ENCODE measurements at regions not wholly inside any gene's neighbourhood (a gene's known extent, or its start where the extent isn't known, plus 50 kb on each side); places are given as distances from the start of the nearest gene placed in this dataset.
"Not testable (repeated sequence)": the region's sequence is repeated elsewhere in the genome, so short reads cannot be mapped to it uniquely, and the experiment has no call there.

GRCh38 chr7:76862241-76862640 is 169.9 kb downstream of the SPDYE17 start:
- H3K4me3 Mint-ChIP-seq; DNase-seq; H3K27ac Mint-ChIP-seq; H3K27me3 Mint-ChIP-seq (ENCODE audit: low read depth); POLR2A ChIA-PET; H3K36me3 Mint-ChIP-seq (ENCODE audit: low read depth); CTCF ChIA-PET; H3K9me3 Mint-ChIP-seq (ENCODE audit: insufficient read depth); ATAC-seq; H3K4me1 Mint-ChIP-seq (ENCODE audit: low read depth): not testable (repeated sequence)

DNA sequence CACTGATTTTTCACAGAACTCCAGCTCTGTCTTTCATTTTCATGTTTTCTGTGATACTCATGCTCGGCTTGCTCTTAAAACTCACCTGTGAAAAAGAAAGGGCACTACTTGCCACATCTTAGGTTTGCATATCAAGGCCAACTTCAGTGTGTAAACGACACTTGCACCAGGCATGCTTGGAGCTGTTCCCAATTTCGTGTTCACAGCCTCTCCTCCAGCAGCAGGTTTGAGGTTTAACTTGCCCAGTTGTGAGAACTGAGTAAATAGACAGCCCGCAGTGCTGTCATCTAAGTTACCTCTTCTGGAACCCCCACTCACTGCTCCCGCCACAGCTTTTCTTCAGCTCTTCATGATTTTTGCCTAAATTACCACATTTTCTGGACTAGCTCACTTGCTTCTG is 172.2 kb downstream of the SPDYE17 start:
- H3K4me1 Mint-ChIP-seq (ENCODE audit: low read depth); H3K36me3 Mint-ChIP-seq (ENCODE audit: low read depth); H3K27ac Mint-ChIP-seq; POLR2A ChIA-PET; CTCF ChIA-PET; DNase-seq; H3K4me3 Mint-ChIP-seq; H3K27me3 Mint-ChIP-seq (ENCODE audit: low read depth); ATAC-seq; H3K9me3 Mint-ChIP-seq (ENCODE audit: insufficient read depth): not testable (repeated sequence)

- ATAC-seq; CTCF ChIA-PET; H3K27me3 Mint-ChIP-seq (ENCODE audit: low read depth); H3K9me3 Mint-ChIP-seq (ENCODE audit: insufficient read depth); DNase-seq; POLR2A ChIA-PET; H3K4me3 Mint-ChIP-seq; H3K36me3 Mint-ChIP-seq (ENCODE audit: low read depth); H3K27ac Mint-ChIP-seq; H3K4me1 Mint-ChIP-seq (ENCODE audit: low read depth): not testable (repeated sequence)
These were observed 177.5 kb downstream of the SPDYE17 start for GRCh38 chr7:76854631-76855030.

GRCh38 chr7:76852787-76853584 is 179.2 kb downstream of the SPDYE17 start:
- H3K36me3 Mint-ChIP-seq (ENCODE audit: low read depth); H3K9me3 Mint-ChIP-seq (ENCODE audit: insufficient read depth); CTCF ChIA-PET; H3K4me3 Mint-ChIP-seq; DNase-seq; H3K27ac Mint-ChIP-seq; ATAC-seq; H3K4me1 Mint-ChIP-seq (ENCODE audit: low read depth); H3K27me3 Mint-ChIP-seq (ENCODE audit: low read depth); POLR2A ChIA-PET: not testable (repeated sequence)

DNA sequence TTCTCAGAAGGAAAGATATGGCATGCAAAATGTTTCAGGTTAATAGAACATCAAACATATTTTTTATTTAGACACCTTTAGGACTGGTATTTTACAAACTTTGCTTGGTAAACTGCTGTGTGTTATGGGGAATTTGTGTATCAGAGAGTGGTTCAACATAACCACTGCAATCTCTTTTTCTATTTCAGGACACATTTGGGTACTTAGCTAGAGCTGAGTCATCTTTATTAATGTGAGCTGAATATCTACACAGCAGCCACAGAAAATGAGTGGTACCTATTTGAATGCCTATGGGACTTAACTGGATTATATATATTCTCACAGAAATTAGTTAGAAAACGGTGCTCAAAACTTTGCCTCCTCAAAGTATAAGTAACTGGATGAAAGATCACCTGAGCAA is 179.8 kb downstream of the SPDYE17 start:
- CTCF ChIA-PET; H3K4me1 Mint-ChIP-seq (ENCODE audit: low read depth): not testable (repeated sequence)

DNA sequence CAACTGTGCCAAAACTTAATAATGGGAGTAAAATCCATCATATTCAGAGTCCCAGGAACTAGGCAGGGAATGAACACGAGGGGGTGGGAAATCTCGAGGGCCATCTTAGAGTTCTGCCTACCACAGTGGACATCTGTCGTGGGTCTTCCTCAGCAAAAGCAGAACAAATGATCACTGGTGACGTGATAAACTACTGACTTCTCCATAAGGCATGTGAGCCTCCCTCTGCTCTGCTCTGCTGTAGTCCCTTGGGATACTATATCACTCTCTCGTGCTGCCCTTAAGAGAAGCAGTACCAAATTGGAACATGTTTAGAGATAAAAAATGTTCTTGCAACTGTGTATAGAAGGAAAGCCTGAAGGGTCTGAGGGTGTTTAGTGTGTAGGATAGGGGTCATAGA is 180.5 kb downstream of the SPDYE17 start:
- CTCF ChIA-PET; H3K4me3 Mint-ChIP-seq; DNase-seq; H3K36me3 Mint-ChIP-seq (ENCODE audit: low read depth); H3K9me3 Mint-ChIP-seq (ENCODE audit: insufficient read depth); H3K27me3 Mint-ChIP-seq (ENCODE audit: low read depth); POLR2A ChIA-PET; H3K27ac Mint-ChIP-seq; ATAC-seq; H3K4me1 Mint-ChIP-seq (ENCODE audit: low read depth): not testable (repeated sequence)

More for the DNA sequence above, 179.8 kb downstream of the SPDYE17 start:
- DNase-seq; H3K9me3 Mint-ChIP-seq (ENCODE audit: insufficient read depth); POLR2A ChIA-PET; H3K36me3 Mint-ChIP-seq (ENCODE audit: low read depth); H3K27me3 Mint-ChIP-seq (ENCODE audit: low read depth); H3K4me3 Mint-ChIP-seq; H3K27ac Mint-ChIP-seq; ATAC-seq: not testable (repeated sequence)

DNA sequence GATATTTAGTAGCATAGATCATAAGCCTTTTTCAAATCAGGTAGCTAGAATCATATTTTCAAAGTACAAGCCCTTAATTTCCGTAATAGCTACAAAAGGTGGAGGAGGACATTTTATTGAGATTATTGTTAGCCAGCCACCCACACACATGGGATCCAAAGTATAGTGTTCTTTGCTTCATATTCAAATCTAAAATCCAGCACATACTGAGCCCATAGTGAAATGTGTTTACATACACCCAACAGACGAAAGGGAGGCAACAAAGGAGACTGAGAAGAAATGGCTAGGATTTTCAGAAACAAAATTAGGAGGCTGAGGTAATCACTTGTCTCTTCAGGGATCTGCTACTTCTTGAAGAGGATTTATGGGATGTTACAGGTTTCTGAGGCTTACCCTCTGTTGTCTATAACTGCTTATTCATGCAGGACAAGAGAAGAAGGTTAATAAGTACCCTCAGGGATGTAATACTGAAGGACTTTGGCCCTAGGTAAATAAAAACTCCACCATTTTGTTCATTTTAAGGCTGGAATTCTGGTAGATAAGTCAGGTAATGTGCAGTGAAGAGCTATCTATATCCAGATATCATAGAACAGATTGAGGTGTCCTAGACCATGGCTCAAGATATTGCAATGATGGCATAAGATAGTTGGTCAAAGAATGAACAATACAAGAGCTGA is 182.1 kb downstream of the SPDYE17 start:
- CTCF ChIA-PET; DNase-seq; POLR2A ChIA-PET; H3K27me3 Mint-ChIP-seq (ENCODE audit: low read depth); H3K9me3 Mint-ChIP-seq (ENCODE audit: insufficient read depth); H3K36me3 Mint-ChIP-seq (ENCODE audit: low read depth); H3K4me3 Mint-ChIP-seq; H3K27ac Mint-ChIP-seq; ATAC-seq; H3K4me1 Mint-ChIP-seq (ENCODE audit: low read depth): not testable (repeated sequence)

GRCh38 chr7:76839879-76840278 is 192.3 kb downstream of the SPDYE17 start:
- peaks cover 11% of the 10 kb centered on the region for H3K9me3 Mint-ChIP-seq (ENCODE audit: insufficient read depth)

DNA sequence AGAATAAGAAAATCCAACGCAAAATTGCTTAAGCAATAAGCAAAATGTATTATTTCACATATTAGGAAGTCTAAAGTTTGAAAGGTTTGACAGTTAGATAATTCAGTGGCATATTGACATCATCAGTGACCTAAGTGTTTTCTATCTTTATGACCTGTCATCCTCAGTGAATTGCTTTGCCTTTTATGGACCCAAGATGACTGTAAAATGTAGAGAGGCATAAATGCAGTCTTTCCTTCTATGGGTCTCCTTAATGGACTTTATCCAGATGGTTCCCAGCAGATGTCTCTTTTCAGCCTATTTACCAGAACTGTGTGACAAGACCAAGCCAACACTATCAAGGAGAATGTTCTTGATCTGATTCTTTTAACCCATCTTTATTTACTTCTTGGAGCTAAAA is 192.9 kb downstream of the SPDYE17 start:
- H3K27me3 Mint-ChIP-seq (ENCODE audit: low read depth); CTCF ChIA-PET; POLR2A ChIA-PET; DNase-seq; ATAC-seq; H3K27ac Mint-ChIP-seq; H3K4me1 Mint-ChIP-seq (ENCODE audit: low read depth); H3K4me3 Mint-ChIP-seq; H3K36me3 Mint-ChIP-seq (ENCODE audit: low read depth): not testable (repeated sequence)
- H3K9me3 Mint-ChIP-seq (ENCODE audit: insufficient read depth), result peaks cover 11% of the 10 kb centered on the region

More at GRCh38 chr7:76839879-76840278, 192.3 kb downstream of the SPDYE17 start:
- H3K36me3 Mint-ChIP-seq (ENCODE audit: low read depth); H3K27me3 Mint-ChIP-seq (ENCODE audit: low read depth); H3K27ac Mint-ChIP-seq; H3K4me1 Mint-ChIP-seq (ENCODE audit: low read depth); CTCF ChIA-PET; DNase-seq; POLR2A ChIA-PET; H3K4me3 Mint-ChIP-seq; ATAC-seq: not testable (repeated sequence)

GRCh38 chr7:76838357-76838756 is 193.8 kb downstream of the SPDYE17 start:
- POLR2A ChIA-PET; H3K36me3 Mint-ChIP-seq (ENCODE audit: low read depth); H3K27me3 Mint-ChIP-seq (ENCODE audit: low read depth); H3K27ac Mint-ChIP-seq; DNase-seq; H3K4me3 Mint-ChIP-seq; CTCF ChIA-PET; H3K4me1 Mint-ChIP-seq (ENCODE audit: low read depth); ATAC-seq: not testable (repeated sequence)
- H3K9me3 Mint-ChIP-seq (ENCODE audit: insufficient read depth), result peaks cover 11% of the 10 kb centered on the region

DNA sequence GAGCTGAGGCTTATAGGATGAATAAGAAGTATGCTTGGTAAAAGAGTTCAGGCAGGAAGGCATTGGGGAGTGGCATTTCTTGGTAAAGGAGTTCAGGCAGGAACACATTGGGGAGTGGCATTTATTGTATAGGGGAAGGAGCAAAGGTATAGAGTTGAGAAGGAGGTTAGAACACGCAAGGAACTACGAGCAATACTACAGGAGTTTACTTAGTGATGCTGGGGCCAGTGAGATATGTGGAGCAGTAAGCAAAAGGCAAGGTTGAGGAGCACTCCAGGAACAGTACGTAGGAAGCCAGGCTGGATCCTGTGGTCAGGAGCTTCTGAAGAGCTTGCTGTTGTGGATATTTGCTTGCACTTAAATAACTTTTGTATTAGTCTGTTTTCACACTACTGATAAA is 202.2 kb upstream of the POMZP3 start:
- H3K27ac Mint-ChIP-seq; DNase-seq; H3K4me1 Mint-ChIP-seq (ENCODE audit: low read depth); ATAC-seq; CTCF ChIA-PET; H3K27me3 Mint-ChIP-seq (ENCODE audit: low read depth); H3K36me3 Mint-ChIP-seq (ENCODE audit: low read depth); H3K9me3 Mint-ChIP-seq (ENCODE audit: insufficient read depth); H3K4me3 Mint-ChIP-seq; POLR2A ChIA-PET: not testable (repeated sequence)

DNA sequence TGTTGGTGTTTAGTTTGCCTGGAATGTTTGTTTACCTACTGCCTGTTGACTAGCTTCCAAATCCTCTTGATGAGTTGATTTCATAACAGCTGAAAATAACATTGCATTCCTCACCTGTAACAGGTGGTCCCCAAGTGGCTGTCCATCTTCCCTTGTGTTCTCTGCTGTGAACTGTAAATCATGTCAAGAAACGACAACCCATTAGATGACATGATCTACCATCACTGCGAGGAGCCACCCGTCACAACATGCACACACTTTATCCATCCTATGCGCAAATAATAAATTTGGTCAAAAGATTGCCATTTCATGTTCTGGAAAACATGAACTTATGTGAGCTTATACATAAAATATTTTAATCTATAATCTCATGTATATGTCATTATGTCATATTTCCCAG is 199.1 kb upstream of the POMZP3 start:
- H3K4me3 Mint-ChIP-seq; H3K4me1 Mint-ChIP-seq (ENCODE audit: low read depth); POLR2A ChIA-PET; H3K36me3 Mint-ChIP-seq (ENCODE audit: low read depth); H3K9me3 Mint-ChIP-seq (ENCODE audit: insufficient read depth); H3K27me3 Mint-ChIP-seq (ENCODE audit: low read depth); H3K27ac Mint-ChIP-seq; DNase-seq; CTCF ChIA-PET; ATAC-seq: not testable (repeated sequence)

Measured in activated CD8-positive, alpha-beta T cell treated with anti-CD3 and anti-CD28 coated beads, Interleukin-2, amount 10 ng/mL, durations not matched to agents 7 days and 5 days (primary cell).